IMR-90 (cell line): ENCODE measurements at regions not wholly inside any gene's neighbourhood (a gene's known extent, or its start where the extent isn't known, plus 50 kb on each side); places are given as distances from the start of the nearest gene placed in this dataset.

Source experiments
- ATAC-seq: fragments of 200-7000 bp; cut with Tn5 transposase; 2 replicates; pipeline ENCODE4 v1.9.1; 2020; ENCODE audit warnings: low read depth, mild to moderate bottlenecking, moderate library complexity
- BruUV-seq: library from RNA; stranded (reverse); fragments of 400-500 nt; replicated peaks from 2 replicates; lab custom pipeline; 2021; lab: Mats Ljungman, UMichigan
- CTCF ChIA-PET: fragments of 300-600 bp; formaldehyde crosslinking; extraction: SDS; loops from one replicate; lab custom pipeline; 2021; ENCODE audit warnings: antibody characterized with exemption; lab: Yijun Ruan, JAX
- POLR2A ChIA-PET: fragments of 300-600 bp; sonication (Branson Sonifier 250); formaldehyde crosslinking; loops from one replicate; lab custom pipeline; 2022; ENCODE audit warnings: antibody characterized with exemption; ENCODE audit not compliant: unreplicated experiment; lab: Charles Lee
- DNase-seq: peaks from one replicate; pipeline ENCODE4 v3.0.0; 2013
- H2AFZ ChIP-seq: replicated peaks from 2 replicates; pipeline ENCODE3; 2013; ENCODE audit warnings: low read length, mild to moderate bottlenecking; ENCODE audit not compliant: poor library complexity
- H2AK5ac ChIP-seq: 2 replicates; pipeline ENCODE4 v1.6.1; 2013; ENCODE audit warnings: low read depth, low read length, inconsistent platforms
- H2AK9ac ChIP-seq: replicated peaks from 2 replicates; pipeline ENCODE3; 2013; ENCODE audit warnings: mild to moderate bottlenecking, low read depth, low read length, moderate library complexity; ENCODE audit not compliant: poor library complexity
- H2BK120ac ChIP-seq: 2 replicates; pipeline ENCODE4 v1.6.1; 2013; ENCODE audit warnings: low read depth, low read length, inconsistent platforms
- H2BK15ac ChIP-seq: 3 replicates; pipeline ENCODE4 v1.6.1; 2013; ENCODE audit warnings: low read depth, low read length, inconsistent platforms
- H2BK20ac ChIP-seq: 2 replicates; pipeline ENCODE4 v1.6.1; 2013; ENCODE audit warnings: low read depth, mild to moderate bottlenecking, inconsistent platforms, low read length, moderate library complexity
- H2BK5ac ChIP-seq: 2 replicates; pipeline ENCODE4 v1.6.1; 2013; ENCODE audit warnings: mild to moderate bottlenecking, low read depth, low read length, inconsistent platforms; ENCODE audit not compliant: poor library complexity, severe bottlenecking
- H3K14ac ChIP-seq: replicated peaks from 2 replicates; pipeline ENCODE4 v1.6.1; 2013; ENCODE audit warnings: low read depth, low read length, inconsistent platforms
- H3K18ac ChIP-seq: 2 replicates; pipeline ENCODE4 v1.6.1; 2013; ENCODE audit warnings: low read depth, low read length, control low read depth
- H3K23ac ChIP-seq: 2 replicates; pipeline ENCODE4 v1.6.1; 2013; ENCODE audit warnings: low read depth, low read length, inconsistent platforms
- H3K27ac ChIP-seq: 2 replicates; pipeline ENCODE4 v1.5.1; 2013; ENCODE audit warnings: mild to moderate bottlenecking, control low read depth, low read length; ENCODE audit not compliant: insufficient read depth
- H3K27me3 ChIP-seq: 2 replicates; pipeline ENCODE4 v1.6.1; 2013; ENCODE audit warnings: low read length; ENCODE audit not compliant: control insufficient read depth, insufficient read depth
- H3K36me3 ChIP-seq: 2 replicates; pipeline ENCODE4 v1.6.1; 2013; ENCODE audit warnings: low read length, mixed read lengths; ENCODE audit not compliant: control insufficient read depth, insufficient read depth
- H3K4ac ChIP-seq: 2 replicates; pipeline ENCODE4 v1.6.1; 2013; ENCODE audit warnings: low read depth, low read length, inconsistent platforms
- H3K4me1 ChIP-seq: 2 replicates; pipeline ENCODE4 v1.6.1; 2013; ENCODE audit warnings: low read length, mixed read lengths; ENCODE audit not compliant: control insufficient read depth, insufficient read depth
- H3K4me2 ChIP-seq: 2 replicates; pipeline ENCODE4 v1.6.1; 2013; ENCODE audit warnings: low read depth, mild to moderate bottlenecking, control low read depth, low read length, moderate library complexity
- H3K4me3 ChIP-seq: 2 replicates; pipeline ENCODE4 v1.5.1; 2013; ENCODE audit warnings: low read depth, mild to moderate bottlenecking, control low read depth, low read length, moderate library complexity; ENCODE audit not compliant: insufficient read depth
- H3K56ac ChIP-seq: 2 replicates; pipeline ENCODE4 v1.6.1; 2013; ENCODE audit warnings: low read length, inconsistent platforms; ENCODE audit not compliant: insufficient read depth; ENCODE audit errors: extremely low read depth
- H3K79me1 ChIP-seq, 2 experiments: 2 replicates each; pipeline ENCODE4 v1.6.1; 2013; ENCODE audit warnings: low read length in 2 of 2, inconsistent platforms in 1 of 2, low read depth in 1 of 2
- H3K9ac ChIP-seq: 2 replicates; pipeline ENCODE4 v1.6.1; 2013; ENCODE audit warnings: low read depth, low read length, control low read depth
- H3K9me1 ChIP-seq: 2 replicates; pipeline ENCODE4 v1.6.1; 2013; ENCODE audit warnings: low read length, inconsistent platforms; ENCODE audit not compliant: insufficient read depth
- H3K9me3 ChIP-seq: 2 replicates; pipeline ENCODE4 v1.6.1; 2013; ENCODE audit warnings: low read length; ENCODE audit not compliant: control insufficient read depth, insufficient read depth
- H4K20me1 ChIP-seq: 2 replicates; pipeline ENCODE4 v1.6.1; 2013; ENCODE audit warnings: low read length, inconsistent platforms; ENCODE audit not compliant: insufficient read depth
- H4K5ac ChIP-seq: 2 replicates; pipeline ENCODE4 v1.6.1; 2013; ENCODE audit warnings: mild to moderate bottlenecking, low read depth, low read length, control low read depth
- H4K8ac ChIP-seq, 2 experiments: 2 replicates each; pipeline ENCODE4 v1.6.1; 2013; ENCODE audit warnings: low read depth in 2 of 2, low read length in 2 of 2, control low read depth in 1 of 2, inconsistent platforms in 1 of 2
- H4K91ac ChIP-seq: 2 replicates; pipeline ENCODE4 v1.6.1; 2013; ENCODE audit warnings: low read depth, low read length, inconsistent platforms; ENCODE audit not compliant: insufficient read depth
- BHLHE40 ChIP-seq: fragments of 150-350 bp; IDR thresholded peaks from 2 replicates; pipeline ENCODE4 v1.6.1; 2016; ENCODE audit warnings: mild to moderate bottlenecking, low read depth, low read length
- CEBPB ChIP-seq: IDR thresholded peaks from 2 replicates; pipeline ENCODE4 v1.6.1; 2012; ENCODE audit warnings: low read depth, low read length, improper control_type of control experiment
- CHD1 ChIP-seq: IDR thresholded peaks from 2 replicates; pipeline ENCODE4 v1.6.1; 2012; ENCODE audit warnings: low read depth, low read length, improper control_type of control experiment
- CTCF ChIP-seq: conservative IDR thresholded peaks from 2 replicates; pipeline ENCODE4 v1.5.1; 2012; ENCODE audit warnings: mild to moderate bottlenecking, low read depth, low read length, improper control_type of control experiment
- ELK1 ChIP-seq: fragments of 150-350 bp; IDR thresholded peaks from 2 replicates; pipeline ENCODE4 v1.6.1; 2016; ENCODE audit warnings: low read depth, mild to moderate bottlenecking, low read length, moderate library complexity, borderline replicate concordance
- FOS ChIP-seq: fragments of 150-350 bp; IDR thresholded peaks from 2 replicates; pipeline ENCODE4 v1.6.1; 2016; ENCODE audit warnings: low read depth, low read length
- MAFK ChIP-seq: IDR thresholded peaks from 2 replicates; pipeline ENCODE4 v1.6.1; 2012; ENCODE audit warnings: low read depth, low read length, improper control_type of control experiment
- MAZ ChIP-seq: IDR thresholded peaks from 2 replicates; pipeline ENCODE4 v1.6.1; 2012; ENCODE audit warnings: low read depth, mild to moderate bottlenecking, low read length, improper control_type of control experiment, moderate library complexity, borderline replicate concordance
- MXI1 ChIP-seq: IDR thresholded peaks from 2 replicates; pipeline ENCODE4 v1.6.1; 2012; ENCODE audit warnings: low read depth, mild to moderate bottlenecking, low read length, moderate library complexity, borderline replicate concordance
- NFE2L2 ChIP-seq: fragments of 150-350 bp; IDR thresholded peaks from 2 replicates; pipeline ENCODE4 v1.6.1; 2016; ENCODE audit warnings: low read depth, mild to moderate bottlenecking, low read length
- POLR2A ChIP-seq: IDR thresholded peaks from 2 replicates; pipeline ENCODE4 v1.6.1; 2012; ENCODE audit warnings: mild to moderate bottlenecking, low read depth, low read length
- RAD21 ChIP-seq: IDR thresholded peaks from 2 replicates; pipeline ENCODE4 v1.6.1; 2012; ENCODE audit warnings: low read length, improper control_type of control experiment
- RCOR1 ChIP-seq: IDR thresholded peaks from 2 replicates; pipeline ENCODE4 v1.6.1; 2012; ENCODE audit warnings: mild to moderate bottlenecking, low read length, improper control_type of control experiment; ENCODE audit not compliant: insufficient replicate concordance
- RFX5 ChIP-seq: IDR thresholded peaks from 2 replicates; pipeline ENCODE4 v1.8.0; 2012; ENCODE audit warnings: low read depth, mild to moderate bottlenecking, low read length, moderate library complexity
- SMC3 ChIP-seq: fragments of 150-350 bp; IDR thresholded peaks from 2 replicates; pipeline ENCODE4 v1.6.1; 2016; ENCODE audit warnings: low read depth, mild to moderate bottlenecking, antibody characterized with exemption, low read length, moderate library complexity
- USF2 ChIP-seq: fragments of 150-350 bp; IDR thresholded peaks from 2 replicates; pipeline ENCODE4 v1.6.1; 2017; ENCODE audit warnings: mild to moderate bottlenecking, antibody characterized with exemption, low read length, low read depth
- WGBS, 2 experiments: methylation state at CpG; one replicate each; pipeline versions ENCODE4 v1.1.5 to v1.1.7; 2013; ENCODE audit warnings: missing lambda C conversion rate in 2 of 2; ENCODE audit not compliant: insufficient read length in 1 of 2; ENCODE audit errors: extremely low coverage in 2 of 2; 5-methylcytosine and 5-hydroxymethylcytosine counted together
- dilution Hi-C: fragments of 300-500 bp; cut with HindIII; formaldehyde crosslinking; loops from one replicate; pipeline ENCODE4 v1.14.3; 2018; ENCODE audit warnings: low sequenced_read_pairs; ENCODE audit not compliant: unreplicated experiment
- in situ Hi-C: fragments of 300-500 bp; cut with MboI; formaldehyde crosslinking; loops from 3 replicates; pipeline ENCODE4 v1.14.3; 2019; ENCODE audit warnings: low sequenced_read_pairs, inconsistent platforms, mixed read lengths
- intact Hi-C: fragments of 100-400 bp; cut with micrococcal nuclease; formaldehyde crosslinking; loops from 2 replicates; pipeline ENCODE4 v1.10.0; 2022

- no TSS peak for BruUV-seq
- H3K56ac ChIP-seq: no peak overlapping the region
- H3K27ac ChIP-seq: no peak overlapping the region
- no peak for DNase-seq
- H2BK120ac ChIP-seq: no peak overlapping the region
- no peak overlapping the region for H2AK5ac ChIP-seq
- no peaks in the 10 kb centered on the region for H4K20me1 ChIP-seq
- no peaks in the 10 kb centered on the region for H3K9me1 ChIP-seq
- H3K27me3 ChIP-seq: no peaks in the 10 kb centered on the region; the same call in 1 of the 2 replicates
- H3K79me1 ChIP-seq: no peaks in the 10 kb centered on the region
- no peak overlapping the region for H4K5ac ChIP-seq
- no peak overlapping the region for H2BK5ac ChIP-seq
- no peak overlapping the region for H2AK9ac ChIP-seq
- no peak overlapping the region for H2BK15ac ChIP-seq
- peaks cover 15% of the 10 kb centered on the region for H3K9me3 ChIP-seq
- no peak overlapping the region for H3K9ac ChIP-seq
- H2AFZ ChIP-seq: no peak overlapping the region
- TF ChIP-seq CEBPB (no peak), RFX5 (no peak), MAZ (no peak), CHD1 (no peak), CTCF (no peak), SMC3 (no peak), ELK1 (no peak), POLR2A (no peak), USF2 (no peak), BHLHE40 (no peak), FOS (no peak), NFE2L2 (no peak), RAD21 (no peak), MAFK (no peak), MXI1 (no peak), RCOR1 (no peak)
- no peak overlapping the region for H3K4ac ChIP-seq
- ChIA-PET CTCF (no interaction called here), POLR2A (no interaction called here)
- no peak overlapping the region for H4K91ac ChIP-seq
- WGBS, 2 experiments: 80% methylated on average over 2 of the region's 4 CpGs; no CpG with 5 or more reads in 1 of the 2 experiments
- no peak overlapping the region for H3K18ac ChIP-seq
- H3K23ac ChIP-seq: no peak overlapping the region
- H3K4me1 ChIP-seq: peaks cover 4% of the 10 kb centered on the region; the same call in 1 of the 2 replicates
- dilution Hi-C loops (no loop called here), in situ Hi-C loops (loop anchor here (10.0 kb wide), 1 partner anchor 187 kb away; no protein-coding TSS in a partner anchor), intact Hi-C loops (no loop called here)
- H3K4me2 ChIP-seq: no peak overlapping the region
- H2BK20ac ChIP-seq: no peak overlapping the region
- no peak for ATAC-seq
- H3K36me3 ChIP-seq: no peaks in the 10 kb centered on the region
- no peak overlapping the region for H4K8ac ChIP-seq
- H3K4me3 ChIP-seq: no peak overlapping the region
- H3K14ac ChIP-seq: no peak overlapping the region
These were observed 73.1 kb upstream of the GNG2 start for GRCh38 chr14:51787352-51787751.
